GM10266 (cell line): ENCODE measurements at regions not wholly inside any gene's neighbourhood (a gene's known extent, or its start where the extent isn't known, plus 50 kb on each side); places are given as distances from the start of the nearest gene placed in this dataset.

Experiments used
- DNase-seq: peaks from one replicate; pipeline ENCODE4 v3.0.0; 2012; ENCODE audit errors: extremely low spot score
- TF ChIP-seq, protein P1 (sequence below): IDR thresholded peaks from 2 replicates; pipeline ENCODE4 v1.5.1; 2012; ENCODE audit warnings: mild to moderate bottlenecking, low read depth; ENCODE audit not compliant: control insufficient read depth, insufficient read depth; ENCODE audit errors: missing control alignments

- TF ChIP-seq, protein P1, sequence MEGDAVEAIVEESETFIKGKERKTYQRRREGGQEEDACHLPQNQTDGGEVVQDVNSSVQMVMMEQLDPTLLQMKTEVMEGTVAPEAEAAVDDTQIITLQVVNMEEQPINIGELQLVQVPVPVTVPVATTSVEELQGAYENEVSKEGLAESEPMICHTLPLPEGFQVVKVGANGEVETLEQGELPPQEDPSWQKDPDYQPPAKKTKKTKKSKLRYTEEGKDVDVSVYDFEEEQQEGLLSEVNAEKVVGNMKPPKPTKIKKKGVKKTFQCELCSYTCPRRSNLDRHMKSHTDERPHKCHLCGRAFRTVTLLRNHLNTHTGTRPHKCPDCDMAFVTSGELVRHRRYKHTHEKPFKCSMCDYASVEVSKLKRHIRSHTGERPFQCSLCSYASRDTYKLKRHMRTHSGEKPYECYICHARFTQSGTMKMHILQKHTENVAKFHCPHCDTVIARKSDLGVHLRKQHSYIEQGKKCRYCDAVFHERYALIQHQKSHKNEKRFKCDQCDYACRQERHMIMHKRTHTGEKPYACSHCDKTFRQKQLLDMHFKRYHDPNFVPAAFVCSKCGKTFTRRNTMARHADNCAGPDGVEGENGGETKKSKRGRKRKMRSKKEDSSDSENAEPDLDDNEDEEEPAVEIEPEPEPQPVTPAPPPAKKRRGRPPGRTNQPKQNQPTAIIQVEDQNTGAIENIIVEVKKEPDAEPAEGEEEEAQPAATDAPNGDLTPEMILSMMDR, result no peak
- DNase-seq, result no peak
These were observed 151.3 kb upstream of the SERPINE2 start for GRCh38 chr2:224190234-224190935.

DNA sequence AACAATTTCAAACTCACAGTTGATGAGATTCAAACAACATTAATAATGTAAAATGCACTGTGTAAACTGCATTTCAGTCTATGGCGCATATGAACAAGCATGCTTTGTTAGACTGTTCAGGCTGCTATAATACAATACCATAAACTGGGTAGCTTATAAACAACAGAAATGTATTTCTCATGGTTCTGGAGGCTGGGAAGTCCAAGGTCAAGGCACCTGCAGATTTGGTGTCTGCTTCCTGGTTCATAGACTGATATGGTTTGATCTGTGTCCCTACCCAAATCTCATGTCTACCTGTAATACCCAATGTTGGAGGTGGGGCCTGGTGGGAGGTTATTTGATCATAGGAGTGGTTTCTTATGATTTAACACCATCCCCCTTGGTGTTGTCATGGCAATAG, 148.1 kb upstream of the SERPINE2 start:
- TF ChIP-seq, protein P1, result no peak
- no peak for DNase-seq

GRCh38 chr2:224185023-224185601, 146.0 kb upstream of the SERPINE2 start:
- no peak for DNase-seq
- TF ChIP-seq, protein P1, result no peak

DNA sequence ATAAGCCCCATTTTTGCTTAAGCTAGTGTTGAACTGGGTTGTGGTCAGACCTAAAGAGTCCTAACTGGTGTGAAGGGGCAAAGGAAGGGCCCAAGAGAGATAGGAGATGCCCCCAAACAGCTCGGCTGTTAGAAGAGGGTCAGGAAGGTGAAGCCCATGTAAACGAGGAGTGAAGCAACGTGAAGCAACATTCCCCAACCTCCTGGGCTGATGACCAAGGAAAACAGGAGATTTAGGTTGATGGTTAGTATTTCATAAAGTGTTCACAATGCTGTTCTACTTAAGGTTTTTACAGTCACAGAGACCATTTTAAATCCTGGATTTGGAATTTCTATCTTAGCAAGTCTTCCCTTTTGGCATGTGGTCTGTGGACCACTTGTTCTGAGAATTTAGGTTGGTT, 144.0 kb upstream of the SERPINE2 start:
- TF ChIP-seq, protein P1, result no peak
- DNase-seq, result no peak

- TF ChIP-seq, protein P1, result no peak
- no peak for DNase-seq
These were observed 143.4 kb upstream of the SERPINE2 start for GRCh38 chr2:224182498-224182897.

GRCh38 chr2:224181534-224182155, 142.6 kb upstream of the SERPINE2 start:
- TF ChIP-seq, protein P1, result no peak
- no peak for DNase-seq

- TF ChIP-seq, protein P1, result no peak
- DNase-seq, result no peak
These were observed 141.7 kb upstream of the SERPINE2 start for GRCh38 chr2:224180810-224181209.
